ENCODE measurements at regions not wholly inside any gene's neighbourhood (a gene's known extent, or its start where the extent isn't known, plus 50 kb on each side); places are given as distances from the start of the nearest gene placed in this dataset.

GRCh38 chr6:158910484-158911440 lies 89.2 kb downstream of the RSPH3 start (continued):
- TF ChIP-seq POU5F1 (IDR thresholded peaks at IDR 0.05; ENCODE audit: low read depth, low read length) (peak; percentile 52; the same call in 1 of the 2 replicates), CBX5 (IDR thresholded peaks at IDR 0.05; ENCODE audit: low read depth, low read length) (no peak), SRF (IDR thresholded peaks at IDR 0.05; ENCODE audit: low read depth, low read length) (no peak), CREB1 (IDR thresholded peaks at IDR 0.05) (0 out of 2 replicates have a peak, but pooled peaks have one; percentile 47), KDM4A (IDR thresholded peaks at IDR 0.05; ENCODE audit: low read depth, low read length, severe bottlenecking) (no peak), GABPA (IDR thresholded peaks at IDR 0.05; ENCODE audit: borderline replicate concordance, insufficient read depth, low read length) (no peak), RAD21 (IDR thresholded peaks at IDR 0.05 in 1 of 2, conservative IDR thresholded peaks at IDR 0.05 in 1 of 2; ENCODE audit: low read depth in 2 of 2, low read length in 2 of 2) (peak; percentile 29 to 54; a peak in 3 of 4 replicates), TAF1 (IDR thresholded peaks at IDR 0.05; ENCODE audit: low read depth, low read length) (peak; percentile 34; the same call in 1 of the 2 replicates), ZNF274 (IDR thresholded peaks at IDR 0.05; ENCODE audit: borderline replicate concordance, extremely low read depth, low read length) (no peak), CHD1 (IDR thresholded peaks at IDR 0.05; ENCODE audit: low read depth, low read length) (no peak), MAFK (IDR thresholded peaks at IDR 0.05; ENCODE audit: low read depth, low read length) (no peak), TEAD4 (IDR thresholded peaks at IDR 0.05; ENCODE audit: low read depth, low read length) (peak; percentile 63; the same call in 1 of the 2 replicates), POLR2AphosphoS5 (IDR thresholded peaks at IDR 0.05; ENCODE audit: low read depth, low read length) (peak; percentile 22; the same call in 1 of the 2 replicates), E2F6 (IDR thresholded peaks at IDR 0.05) (no peak), RFX5 (IDR thresholded peaks at IDR 0.05; ENCODE audit: borderline replicate concordance, low read depth, low read length) (no peak), SIRT6 (IDR thresholded peaks at IDR 0.05; ENCODE audit: low read length) (no peak), JUN (IDR thresholded peaks at IDR 0.05; ENCODE audit: low read depth, low read length) (no peak), EGR1 (IDR thresholded peaks at IDR 0.05; ENCODE audit: borderline replicate concordance, low read depth, low read length) (no peak), HDAC6 (IDR thresholded peaks at IDR 0.05; ENCODE audit: low read depth, low read length) (no peak), ATF3 (IDR thresholded peaks at IDR 0.05; ENCODE audit: insufficient read depth, low read depth, low read length) (no peak), SP2 (IDR thresholded peaks at IDR 0.05; ENCODE audit: low read length) (no peak), SIX5 (IDR thresholded peaks at IDR 0.05; ENCODE audit: low read depth, low read length) (no peak), SP4 (IDR thresholded peaks at IDR 0.05; ENCODE audit: low read length) (no peak), BCL11A (IDR thresholded peaks at IDR 0.05; ENCODE audit: low read depth in 2 of 2, low read length in 2 of 2) (peak in 1 of 2 experiments; percentile 31)

Data from H1 (cell line).